ENCODE measurements at regions not wholly inside any gene's neighbourhood (a gene's known extent, or its start where the extent isn't known, plus 50 kb on each side); places are given as distances from the start of the nearest gene placed in this dataset.

- Histone ChIP-seq H3K36me3 (ENCODE audit: control insufficient read depth, low read length) (no peaks in the 10 kb centered on the region), H3K79me2 (ENCODE audit: control insufficient read depth, low read length) (no peaks in the 10 kb centered on the region), H3K9me2 (replicated peaks; ENCODE audit: control insufficient read depth, low read length) (no peaks in the 10 kb centered on the region), H3K4me2 (ENCODE audit: low read length) (no peak overlapping the region), H3F3A (ENCODE audit: control insufficient read depth, insufficient read depth) (no peaks in the 10 kb centered on the region), H3K27me3 (ENCODE audit: control insufficient read depth, low read length) (peaks cover 4% of the 10 kb centered on the region), H3K9me3 (ENCODE audit: control insufficient read depth, insufficient read depth, low read length) (no peaks in the 10 kb centered on the region; the same call in 1 of the 2 replicates), H3K27ac (ENCODE audit: low read depth, low read length) (no peak overlapping the region), H4K20me1 (ENCODE audit: control insufficient read depth, insufficient read depth, low read depth, low read length) (no peaks in the 10 kb centered on the region), H3K4me1 (ENCODE audit: control insufficient read depth, low read length) (no peaks in the 10 kb centered on the region), H3K4me3 (ENCODE audit: low read length) (no peak overlapping the region)
- no peak for TF ChIP-seq CTCF (IDR thresholded peaks at IDR 0.05; ENCODE audit: low read depth, low read length, poor library complexity, severe bottlenecking)
These were observed 99.8 kb upstream of the ALX4 start for GRCh38 chr11:44409558-44410236.

- Histone ChIP-seq H3K4me2 (ENCODE audit: low read length) (no peak overlapping the region), H3K9me2 (replicated peaks; ENCODE audit: control insufficient read depth, low read length) (no peaks in the 10 kb centered on the region), H3K27me3 (ENCODE audit: control insufficient read depth, low read length) (no peaks in the 10 kb centered on the region; the same call in none of the 2 replicates), H3K36me3 (ENCODE audit: control insufficient read depth, low read length) (no peaks in the 10 kb centered on the region), H3F3A (ENCODE audit: control insufficient read depth, insufficient read depth) (no peaks in the 10 kb centered on the region), H3K4me3 (ENCODE audit: low read length) (no peak overlapping the region), H3K9me3 (ENCODE audit: control insufficient read depth, insufficient read depth, low read length) (no peaks in the 10 kb centered on the region), H3K4me1 (ENCODE audit: control insufficient read depth, low read length) (no peaks in the 10 kb centered on the region), H3K27ac (ENCODE audit: low read depth, low read length) (no peak overlapping the region), H4K20me1 (ENCODE audit: control insufficient read depth, insufficient read depth, low read depth, low read length) (no peaks in the 10 kb centered on the region), H3K79me2 (ENCODE audit: control insufficient read depth, low read length) (no peaks in the 10 kb centered on the region)
- TF ChIP-seq EZH2phosphoT487 (IDR thresholded peaks at IDR 0.05; ENCODE audit: borderline replicate concordance, low read length) = no peak
- TF ChIP-seq CTCF (IDR thresholded peaks at IDR 0.05; ENCODE audit: low read depth, low read length, poor library complexity, severe bottlenecking) = no peak
These were observed 106.8 kb upstream of the ALX4 start for GRCh38 chr11:44416776-44417175.

GRCh38 chr11:44417731-44418455, 108.0 kb upstream of the ALX4 start:
- Histone ChIP-seq H3K4me1 (ENCODE audit: control insufficient read depth, low read length) (no peaks in the 10 kb centered on the region), H3K4me3 (ENCODE audit: low read length) (no peak overlapping the region), H3K9me3 (ENCODE audit: control insufficient read depth, insufficient read depth, low read length) (no peaks in the 10 kb centered on the region), H3K27ac (ENCODE audit: low read depth, low read length) (no peak overlapping the region), H3K4me2 (ENCODE audit: low read length) (no peak overlapping the region), H3K36me3 (ENCODE audit: control insufficient read depth, low read length) (no peaks in the 10 kb centered on the region), H3F3A (ENCODE audit: control insufficient read depth, insufficient read depth) (no peaks in the 10 kb centered on the region), H3K79me2 (ENCODE audit: control insufficient read depth, low read length) (no peaks in the 10 kb centered on the region), H4K20me1 (ENCODE audit: control insufficient read depth, insufficient read depth, low read depth, low read length) (no peaks in the 10 kb centered on the region), H3K27me3 (ENCODE audit: control insufficient read depth, low read length) (no peaks in the 10 kb centered on the region; the same call in 1 of the 2 replicates), H3K9me2 (replicated peaks; ENCODE audit: control insufficient read depth, low read length) (no peaks in the 10 kb centered on the region)
- no peak for TF ChIP-seq CTCF (IDR thresholded peaks at IDR 0.05; ENCODE audit: low read depth, low read length, poor library complexity, severe bottlenecking)
- TF ChIP-seq EZH2phosphoT487 (IDR thresholded peaks at IDR 0.05; ENCODE audit: borderline replicate concordance, low read length) = no peak
